ENCODE measurements at regions not wholly inside any gene's neighbourhood (a gene's known extent, or its start where the extent isn't known, plus 50 kb on each side); places are given as distances from the start of the nearest gene placed in this dataset.

DNA sequence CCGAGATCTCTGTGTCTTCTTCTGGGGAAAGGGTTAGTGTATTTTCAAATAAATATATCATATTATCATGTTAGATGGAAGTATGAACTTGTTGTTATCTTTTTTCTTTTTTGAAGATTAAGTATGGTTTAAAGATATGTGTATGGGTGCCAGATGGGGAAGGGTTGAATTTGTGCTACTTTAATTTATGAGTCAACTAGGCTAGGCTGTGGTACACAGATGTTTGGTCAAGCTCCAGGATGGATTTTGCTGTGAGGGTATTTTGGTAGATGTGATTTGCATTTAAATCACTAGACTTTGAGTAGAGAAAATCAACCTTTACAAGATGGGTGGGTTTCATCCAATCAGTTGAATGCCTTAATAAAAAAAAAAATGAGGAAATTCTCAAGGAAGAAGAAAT is 886.6 kb upstream of the ADGRB3 start:
- H3K9ac ChIP-seq (replicated peaks in 1 of 4; ENCODE audit: extremely low read depth in 1 of 4, low read depth in 3 of 4, low read length in 3 of 4): no peak overlapping the region
- no peak overlapping the region for H3K56ac ChIP-seq (replicated peaks; ENCODE audit: insufficient read length, low read depth, low read length)
- H3K4me1 ChIP-seq (replicated peaks in 1 of 4; ENCODE audit: control insufficient read depth in 3 of 4, insufficient read depth in 4 of 4, low read length in 3 of 4): no peaks in the 10 kb centered on the region
- no peak overlapping the region for H4K91ac ChIP-seq (replicated peaks; ENCODE audit: insufficient read length, low read length)
- POLR2A ChIA-PET (ENCODE audit: partially characterized antibody): no interaction called here
- no peaks in the 10 kb centered on the region for H3K36me3 ChIP-seq (ENCODE audit: control insufficient read depth in 2 of 4, insufficient read depth in 4 of 4, low read length in 3 of 4)
- no peak overlapping the region for H2BK12ac ChIP-seq (ENCODE audit: low read depth, low read length)
- H3K23ac ChIP-seq (ENCODE audit: insufficient read length): no peak overlapping the region
- H3K4me3 ChIP-seq (ENCODE audit: extremely low read depth in 1 of 4, insufficient read depth in 2 of 4, low read depth in 3 of 4, low read length in 4 of 4): no peak overlapping the region
- H2BK15ac ChIP-seq (ENCODE audit: low read length): no peak overlapping the region
- H3K27me3 ChIP-seq (replicated peaks in 1 of 4; ENCODE audit: control insufficient read depth in 3 of 4, extremely low read depth in 1 of 4, insufficient read depth in 3 of 4, low read length in 3 of 4): no peaks in the 10 kb centered on the region
- H2BK120ac ChIP-seq (replicated peaks; ENCODE audit: low read depth, low read length): no peak overlapping the region
- H3K4ac ChIP-seq (replicated peaks; ENCODE audit: insufficient read length, low read depth, low read length): no peak overlapping the region
- DNase-seq (ENCODE audit: low read depth in 1 of 2, low spot score in 2 of 2): no peak
- H3K79me2 ChIP-seq (ENCODE audit: control insufficient read depth in 1 of 2, insufficient read depth in 2 of 2, low read length in 2 of 2): no peaks in the 10 kb centered on the region
- no peak overlapping the region for H2BK20ac ChIP-seq (ENCODE audit: low read length)
- H4K8ac ChIP-seq (ENCODE audit: extremely low read depth, insufficient read depth, low read length): no peak overlapping the region
- no peak overlapping the region for H3K4me2 ChIP-seq (ENCODE audit: insufficient read depth in 1 of 2, low read depth in 2 of 2, low read length in 2 of 2)
- no peak overlapping the region for H2AK5ac ChIP-seq (ENCODE audit: low read depth, low read length)
- no peaks in the 10 kb centered on the region for H3K9me3 ChIP-seq (ENCODE audit: insufficient read depth in 2 of 2, low read depth in 1 of 2, low read length in 1 of 2)
- no peak overlapping the region for H4K5ac ChIP-seq (ENCODE audit: insufficient read length, low read depth, low read length)
- 100% methylated on average over 1 of the region's 1 CpG; no CpG with 5 or more reads in 1 of the 2 experiments for WGBS, 2 experiments (ENCODE audit: extremely low coverage in 1 of 2, insufficient coverage in 1 of 2, insufficient read length in 1 of 2, insufficient replicate concordance in 2 of 2, low coverage in 1 of 2, low lambda C conversion rate in 2 of 2, missing lambda C conversion rate in 1 of 2)
- FAIRE-seq: no peak
- CTCF ChIA-PET (ENCODE audit: partially characterized antibody): interaction anchor here (1.0 kb wide), 1 partner anchor 478 kb away, joined by 3 read pairs; no protein-coding TSS in a partner anchor
- H2BK5ac ChIP-seq (ENCODE audit: low read depth, low read length): no peak overlapping the region
- no peaks in the 10 kb centered on the region for H3K79me1 ChIP-seq (ENCODE audit: low read depth, low read length)
- H3K27ac ChIP-seq (ENCODE audit: low read depth, low read length): no peak overlapping the region
- no peak overlapping the region for H3K14ac ChIP-seq (ENCODE audit: insufficient read length)
- H3K18ac ChIP-seq (ENCODE audit: extremely low read depth, low read length): no peak overlapping the region
- no peak overlapping the region for H2AFZ ChIP-seq (ENCODE audit: low read length)
- no peaks in the 10 kb centered on the region for H4K20me1 ChIP-seq (replicated peaks in 1 of 2; ENCODE audit: control insufficient read depth in 1 of 2, insufficient read depth in 2 of 2, low read length in 2 of 2)
- no peaks in the 10 kb centered on the region; the same call in 1 of the 2 replicates for H3K23me2 ChIP-seq (ENCODE audit: low read depth, low read length)
- TF ChIP-seq ASH2L (IDR thresholded peaks at IDR 0.05; ENCODE audit: low read length) (no peak), JUN (IDR thresholded peaks at IDR 0.05; ENCODE audit: low read depth, low read length) (no peak), SAP30 (IDR thresholded peaks at IDR 0.05; ENCODE audit: insufficient read depth, insufficient replicate concordance, low read length) (no peak), SIX5 (IDR thresholded peaks at IDR 0.05; ENCODE audit: low read depth, low read length) (no peak), TAF1 (IDR thresholded peaks at IDR 0.05; ENCODE audit: low read depth, low read length) (no peak), EP300 (IDR thresholded peaks at IDR 0.05; ENCODE audit: borderline replicate concordance in 1 of 2, low read depth in 2 of 2, low read length in 2 of 2) (no peak), SRF (IDR thresholded peaks at IDR 0.05; ENCODE audit: low read depth, low read length) (no peak), YY1 (IDR thresholded peaks at IDR 0.05; ENCODE audit: low read depth, low read length) (no peak), HDAC6 (IDR thresholded peaks at IDR 0.05; ENCODE audit: low read depth, low read length) (no peak), POU5F1 (IDR thresholded peaks at IDR 0.05; ENCODE audit: low read depth, low read length) (no peak), TBP (IDR thresholded peaks at IDR 0.05; ENCODE audit: low read depth, low read length) (no peak), TAF7 (optimal IDR thresholded peaks at IDR 0.05; ENCODE audit: borderline replicate concordance, low read depth, low read length) (no peak)
- TF ChIP-seq, protein P1, sequence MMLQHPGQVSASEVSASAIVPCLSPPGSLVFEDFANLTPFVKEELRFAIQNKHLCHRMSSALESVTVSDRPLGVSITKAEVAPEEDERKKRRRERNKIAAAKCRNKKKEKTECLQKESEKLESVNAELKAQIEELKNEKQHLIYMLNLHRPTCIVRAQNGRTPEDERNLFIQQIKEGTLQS (IDR thresholded peaks at IDR 0.05; ENCODE audit: insufficient read depth, low read depth, low read length): no peak
- TF ChIP-seq, protein P2, sequence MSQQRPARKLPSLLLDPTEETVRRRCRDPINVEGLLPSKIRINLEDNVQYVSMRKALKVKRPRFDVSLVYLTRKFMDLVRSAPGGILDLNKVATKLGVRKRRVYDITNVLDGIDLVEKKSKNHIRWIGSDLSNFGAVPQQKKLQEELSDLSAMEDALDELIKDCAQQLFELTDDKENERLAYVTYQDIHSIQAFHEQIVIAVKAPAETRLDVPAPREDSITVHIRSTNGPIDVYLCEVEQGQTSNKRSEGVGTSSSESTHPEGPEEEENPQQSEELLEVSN (IDR thresholded peaks at IDR 0.05): no peak

Measured in H1 (cell line).